ENCODE measurements at regions not wholly inside any gene's neighbourhood (a gene's known extent, or its start where the extent isn't known, plus 50 kb on each side); places are given as distances from the start of the nearest gene placed in this dataset.
A peak's percentile ranks its signal among the peaks of the same experiment; 100 is the strongest.
"Not testable (repeated sequence)": the region's sequence is repeated elsewhere in the genome, so short reads cannot be mapped to it uniquely, and the experiment has no call there.

DNA sequence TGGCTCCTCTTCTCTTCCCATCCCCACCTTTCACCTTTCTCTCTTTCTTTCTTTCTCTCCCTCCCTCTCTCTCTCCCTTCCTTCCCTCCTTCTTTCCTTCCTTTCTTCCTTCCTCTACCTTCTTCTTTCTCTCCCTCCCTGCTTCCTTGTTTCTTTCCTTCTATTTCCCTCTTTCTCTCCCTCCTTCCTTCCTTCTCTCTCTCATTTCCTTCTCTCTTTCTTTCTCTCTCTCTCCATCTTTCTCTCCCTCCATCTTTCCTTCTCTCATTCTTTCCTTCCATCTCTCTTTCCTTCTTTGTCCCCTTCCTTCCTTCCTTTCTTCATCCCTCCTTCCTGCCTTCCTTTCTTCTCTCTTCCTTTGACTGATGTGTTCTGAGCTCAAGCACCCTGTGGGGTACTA lies 1467.0 kb upstream of the DEFB115 start:
- H3K27ac Mint-ChIP-seq, result no peak overlapping the region
- no peaks in the 10 kb centered on the region for H3K4me1 Mint-ChIP-seq (ENCODE audit: low read depth in 2 of 2)

DNA sequence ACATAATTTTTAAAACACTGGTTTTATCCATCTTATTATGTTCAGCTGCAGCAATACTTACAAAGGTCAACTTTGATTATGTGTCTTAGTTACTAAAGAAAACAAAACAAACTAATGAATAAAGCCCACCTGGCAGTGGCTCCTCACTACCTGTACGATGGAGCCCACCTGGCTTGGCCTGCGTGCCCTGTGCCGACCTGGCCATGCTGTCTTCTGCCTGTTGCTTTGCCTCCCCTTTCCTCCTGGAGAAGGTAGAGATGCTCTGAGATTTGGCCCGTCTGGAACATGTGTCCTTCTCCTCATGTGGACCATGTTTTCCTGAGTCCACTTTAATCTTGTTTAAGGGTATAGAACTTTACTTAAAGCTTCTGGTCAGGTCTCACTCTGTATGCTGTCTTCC lies 1426.0 kb upstream of the DEFB115 start:
- H3K9me3 Mint-ChIP-seq, result peaks cover 0 to 32% of the 10 kb centered on the region in 2 donors
- not testable (repeated sequence) for H3K4me1 Mint-ChIP-seq (ENCODE audit: low read depth in 2 of 2); DNase-seq

More for the DNA sequence above, 1467.0 kb upstream of the DEFB115 start:
- ATAC-seq (replicated peaks) (no peak), DNase-seq (no peak)
- Mint-ChIP-seq H3K9me3 (peaks cover 14 to 35% of the 10 kb centered on the region in 2 donors), H3K36me3 (ENCODE audit: insufficient read depth) (no peaks in the 10 kb centered on the region), H3K27me3 (peaks cover 0 to 5% of the 10 kb centered on the region in 2 donors), H3K4me3 (no peak overlapping the region)

DNA sequence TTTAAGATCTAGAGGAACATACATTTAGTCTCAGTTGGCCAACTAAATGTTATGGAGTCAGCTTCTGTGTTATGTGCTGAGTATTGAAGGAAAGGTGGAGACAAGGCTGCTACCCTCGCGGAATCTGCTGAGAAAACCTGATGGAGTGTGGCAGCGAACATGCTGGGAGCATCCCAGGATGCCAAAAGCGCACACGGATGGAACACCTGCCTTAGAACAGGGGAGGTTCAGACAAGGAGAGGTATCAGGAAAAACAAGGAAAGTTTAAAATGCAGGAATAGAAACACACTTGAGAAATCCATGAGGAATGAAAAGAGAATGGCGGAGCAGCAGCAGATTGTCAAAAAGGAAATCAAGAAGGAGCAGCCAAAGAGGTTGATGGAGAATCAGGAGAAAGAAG lies 1389.5 kb upstream of the DEFB115 start:
- not testable (repeated sequence) for DNase-seq; ATAC-seq (replicated peaks); H3K36me3 Mint-ChIP-seq (ENCODE audit: insufficient read depth); H3K27ac Mint-ChIP-seq; H3K4me1 Mint-ChIP-seq (ENCODE audit: low read depth in 2 of 2); H3K27me3 Mint-ChIP-seq; H3K4me3 Mint-ChIP-seq
- H3K9me3 Mint-ChIP-seq, result peaks cover 5 to 24% of the 10 kb centered on the region in 2 donors

More for the DNA sequence above, 1426.0 kb upstream of the DEFB115 start:
- not testable (repeated sequence) for H3K27me3 Mint-ChIP-seq; H3K4me3 Mint-ChIP-seq; ATAC-seq (replicated peaks); H3K27ac Mint-ChIP-seq; H3K36me3 Mint-ChIP-seq (ENCODE audit: insufficient read depth)

DNA sequence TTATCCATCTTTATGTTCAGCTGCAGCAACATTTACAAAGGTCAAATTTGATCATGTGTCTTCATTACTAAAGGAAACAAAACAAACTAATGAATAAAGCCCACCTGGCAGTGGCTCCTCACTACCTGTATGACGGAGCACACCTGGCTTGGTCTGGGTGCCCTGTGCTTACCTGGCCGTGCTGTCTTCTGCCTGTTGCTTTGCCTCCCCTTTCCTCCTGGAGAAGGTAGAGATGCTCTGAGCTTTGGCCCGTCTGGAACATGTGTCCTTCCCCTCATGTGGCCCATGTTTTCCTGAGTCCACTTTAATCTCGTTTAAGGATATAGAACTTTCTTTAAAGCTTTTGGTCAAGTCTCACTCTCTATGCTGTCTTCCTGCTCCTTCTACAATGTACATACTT lies 1388.8 kb upstream of the DEFB115 start:
- not testable (repeated sequence) for H3K36me3 Mint-ChIP-seq (ENCODE audit: insufficient read depth); H3K4me3 Mint-ChIP-seq; H3K27ac Mint-ChIP-seq; DNase-seq; ATAC-seq (replicated peaks); H3K4me1 Mint-ChIP-seq (ENCODE audit: low read depth in 2 of 2); H3K27me3 Mint-ChIP-seq
- H3K9me3 Mint-ChIP-seq, result peaks cover 5 to 24% of the 10 kb centered on the region in 2 donors

DNA sequence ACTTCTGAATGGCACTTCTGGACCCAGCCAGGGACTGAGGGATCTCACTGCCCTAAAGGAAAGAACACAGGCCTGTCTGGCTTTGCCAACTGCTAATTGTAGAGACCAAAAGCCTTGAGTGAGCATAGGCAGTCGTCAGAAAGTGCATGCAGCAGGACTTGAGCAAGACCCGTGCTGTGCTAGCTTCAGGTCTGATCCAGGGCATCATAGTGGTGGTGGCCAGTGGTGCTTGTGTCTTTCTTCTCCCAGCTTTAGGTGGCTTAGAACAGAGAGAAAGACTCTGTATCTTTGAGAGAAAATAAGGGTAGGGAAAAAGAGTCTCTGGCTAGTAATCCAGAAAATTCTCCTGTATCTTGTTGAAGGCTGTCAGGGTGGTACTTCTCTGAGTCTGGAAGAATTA lies 1385.6 kb upstream of the DEFB115 start:
- not testable (repeated sequence) for H3K27me3 Mint-ChIP-seq; H3K27ac Mint-ChIP-seq; H3K36me3 Mint-ChIP-seq (ENCODE audit: insufficient read depth); ATAC-seq (replicated peaks); H3K4me1 Mint-ChIP-seq (ENCODE audit: low read depth in 2 of 2); DNase-seq; H3K4me3 Mint-ChIP-seq
- peaks cover 14 to 30% of the 10 kb centered on the region in 2 donors for H3K9me3 Mint-ChIP-seq

DNA sequence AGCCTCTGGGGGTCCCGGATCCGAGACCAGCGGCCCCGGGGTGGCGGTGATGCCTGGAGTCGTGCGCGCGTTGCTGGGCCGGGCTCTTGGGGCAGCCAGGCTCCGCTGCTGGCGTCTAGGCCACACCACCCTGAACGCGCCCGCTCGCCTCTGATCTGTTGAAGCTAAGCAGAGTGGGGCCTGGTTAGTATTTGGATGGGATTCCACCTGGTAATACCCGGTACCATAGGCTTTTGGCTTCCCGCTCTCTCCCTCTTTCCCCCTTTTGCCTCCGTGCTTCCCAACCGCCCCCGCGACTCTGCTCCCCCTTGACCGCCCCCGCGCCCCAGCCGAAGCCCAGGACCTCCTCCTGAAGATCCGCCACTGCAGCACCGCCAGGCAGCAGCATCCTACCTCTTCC lies 1383.5 kb upstream of the DEFB115 start:
- peaks cover 19 to 27% of the 10 kb centered on the region in 2 donors for H3K9me3 Mint-ChIP-seq
- no peak for ATAC-seq (replicated peaks)

DNA sequence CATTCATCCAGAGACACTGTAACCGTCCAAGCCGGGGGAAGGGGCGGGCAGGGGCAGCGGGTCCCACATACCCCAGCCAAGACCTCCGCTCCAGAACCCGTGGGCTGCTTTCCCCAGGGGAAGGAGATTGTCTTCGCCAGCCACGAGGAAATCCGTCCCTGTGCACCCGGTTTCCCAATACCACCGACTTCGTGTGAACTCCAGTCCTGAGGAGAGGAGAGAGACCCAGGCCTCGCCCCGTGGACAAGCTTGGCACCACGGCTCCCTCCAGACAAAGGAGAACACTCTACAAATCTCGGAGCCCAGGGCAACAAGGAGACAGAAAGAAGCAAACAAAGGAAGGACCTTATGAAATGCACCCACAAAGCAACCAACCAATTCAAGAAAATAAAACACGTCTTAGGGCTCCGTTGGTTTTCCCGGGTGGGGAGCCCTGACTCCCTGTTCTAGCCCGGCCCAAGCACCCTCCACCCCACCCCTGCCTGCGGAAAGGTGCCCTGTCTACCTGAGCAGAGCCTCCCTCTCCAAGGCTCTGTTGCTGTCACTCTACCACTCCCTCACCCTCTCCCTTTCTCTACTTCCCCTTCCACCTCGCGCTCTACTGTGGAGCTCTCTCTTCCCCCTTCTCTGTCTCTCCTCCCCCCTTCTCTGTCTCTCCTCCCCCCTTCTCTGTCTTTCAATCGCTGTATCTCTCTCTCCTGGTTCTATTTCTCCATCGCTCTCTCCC lies 1382.8 kb upstream of the DEFB115 start:
- no peak overlapping the region for H3K27ac Mint-ChIP-seq
- ATAC-seq (replicated peaks) (no peak), DNase-seq (no peak)
- peaks cover 0 to under 1% of the 10 kb centered on the region in 2 donors for H3K27me3 Mint-ChIP-seq
- peaks cover 0 to 3% of the 10 kb centered on the region in 2 donors for H3K4me1 Mint-ChIP-seq (ENCODE audit: low read depth in 2 of 2)
- H3K4me3 Mint-ChIP-seq, result no peak overlapping the region
- no peaks in the 10 kb centered on the region for H3K36me3 Mint-ChIP-seq (ENCODE audit: insufficient read depth)
- peaks cover 18 to 21% of the 10 kb centered on the region in 2 donors for H3K9me3 Mint-ChIP-seq

More for the DNA sequence above, 1383.5 kb upstream of the DEFB115 start:
- Mint-ChIP-seq H3K4me1 (ENCODE audit: low read depth in 2 of 2) (peaks cover 0 to under 1% of the 10 kb centered on the region in 2 donors), H3K36me3 (ENCODE audit: insufficient read depth) (no peaks in the 10 kb centered on the region), H3K4me3 (no peak overlapping the region), H3K27me3 (peaks cover 0 to 4% of the 10 kb centered on the region in 2 donors), H3K27ac (no peak overlapping the region)
- DNase-seq, result peak in 2 of 3 experiments; percentile 14

DNA sequence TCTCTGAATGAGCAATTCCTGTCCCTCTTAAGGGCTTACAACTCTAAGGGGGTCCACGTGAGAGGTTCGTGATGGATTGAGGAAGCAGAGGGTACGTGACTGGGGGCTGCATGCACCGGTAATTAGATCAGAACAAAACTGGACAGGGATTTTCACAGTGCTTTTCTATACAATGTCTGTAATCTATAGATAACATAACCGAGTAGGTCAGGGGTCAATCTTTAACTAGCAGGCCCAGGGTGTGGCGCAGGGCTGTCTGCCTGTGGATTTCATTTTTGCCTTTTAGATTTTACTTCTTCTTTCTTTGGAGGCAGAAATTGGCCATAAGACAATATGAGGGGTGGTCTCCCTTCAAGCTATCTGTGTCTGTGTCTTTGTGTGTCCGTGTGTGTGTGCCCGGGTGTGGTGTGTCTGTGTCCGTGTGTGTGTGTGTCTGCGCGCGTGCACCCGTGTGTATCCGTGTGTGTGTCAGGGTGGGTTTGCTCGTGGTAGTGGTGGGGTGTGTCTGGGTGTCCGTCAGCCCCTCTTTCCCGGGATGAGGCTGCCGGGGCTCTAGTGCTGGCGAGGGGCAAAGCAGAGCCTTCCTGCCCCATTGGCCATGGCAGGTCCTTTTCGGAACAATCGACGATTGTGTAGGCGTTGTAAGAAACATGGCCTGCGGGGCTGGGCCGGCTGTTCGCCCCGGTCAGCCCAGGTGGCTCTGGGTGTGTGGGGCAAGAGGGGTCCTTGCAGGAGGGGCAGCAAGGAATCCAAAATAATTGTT lies 1382.0 kb upstream of the DEFB115 start:
- peaks cover 16 to 17% of the 10 kb centered on the region in 2 donors for H3K9me3 Mint-ChIP-seq
- ATAC-seq (replicated peaks); H3K36me3 Mint-ChIP-seq (ENCODE audit: insufficient read depth); H3K27me3 Mint-ChIP-seq; H3K4me1 Mint-ChIP-seq (ENCODE audit: low read depth in 2 of 2); H3K27ac Mint-ChIP-seq; H3K4me3 Mint-ChIP-seq; DNase-seq: not testable (repeated sequence)

DNA sequence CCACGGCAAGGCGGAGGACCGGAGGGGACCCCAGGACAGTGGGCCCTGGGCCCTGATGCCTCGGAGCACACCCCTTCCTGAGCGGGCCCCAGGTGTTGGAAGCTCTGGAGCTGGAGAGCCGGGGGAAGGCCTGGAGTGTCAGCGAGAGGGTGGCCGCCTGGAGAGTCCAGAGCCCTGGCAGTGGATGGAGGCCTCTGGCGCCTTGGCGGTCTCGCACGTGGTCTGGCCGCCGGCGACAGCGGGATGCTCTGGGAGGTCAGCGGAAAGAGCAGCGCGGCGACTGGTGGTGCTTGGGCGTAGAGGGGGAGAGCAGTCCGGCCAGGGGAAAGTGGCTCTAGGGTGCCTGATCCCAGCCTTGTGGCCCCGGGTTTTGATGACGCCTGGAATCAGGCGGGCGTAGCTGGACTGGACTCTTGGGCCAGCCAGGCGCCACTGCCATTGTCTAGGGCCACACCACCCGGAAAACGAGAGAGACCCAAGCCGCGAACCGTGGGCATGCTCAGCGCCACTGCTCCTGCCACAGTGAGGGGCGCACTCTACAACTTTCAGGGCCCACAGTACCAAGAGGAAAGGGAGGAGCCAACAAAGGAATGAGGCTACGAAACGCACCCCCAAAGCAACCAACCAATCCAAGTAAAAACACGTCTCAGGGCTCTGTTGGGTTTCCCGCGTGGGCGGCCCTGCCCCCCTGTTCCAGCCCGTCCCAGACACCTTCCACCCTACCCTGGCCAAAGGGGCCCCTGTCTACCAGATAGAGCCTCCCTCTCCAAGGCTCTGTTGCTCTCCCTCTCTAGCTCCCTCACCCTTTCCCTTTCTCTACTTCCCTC lies 1381.2 kb upstream of the DEFB115 start:
- H3K36me3 Mint-ChIP-seq (ENCODE audit: insufficient read depth); H3K4me1 Mint-ChIP-seq (ENCODE audit: low read depth in 2 of 2); H3K27ac Mint-ChIP-seq; H3K4me3 Mint-ChIP-seq; ATAC-seq (replicated peaks); H3K27me3 Mint-ChIP-seq; DNase-seq: not testable (repeated sequence)
- H3K9me3 Mint-ChIP-seq, result peaks cover 16 to 17% of the 10 kb centered on the region in 2 donors

DNA sequence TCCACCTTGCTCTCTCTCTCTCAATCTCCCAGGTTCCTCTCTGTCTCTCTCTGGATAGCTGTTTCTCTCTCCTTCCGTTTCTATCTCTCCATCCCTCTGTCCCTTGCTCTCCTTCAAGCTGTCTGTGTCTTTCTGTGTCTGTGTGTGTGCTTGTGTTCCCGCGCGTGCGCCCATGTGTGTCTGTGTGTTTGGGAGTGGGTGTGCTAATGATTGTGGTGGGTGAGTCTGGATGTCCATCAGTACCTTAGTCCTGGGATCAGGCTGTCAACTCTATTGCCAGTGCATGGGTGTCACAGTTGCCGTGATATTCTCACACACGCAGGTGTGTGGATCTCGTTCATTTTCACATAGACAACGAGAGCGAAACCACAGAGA lies 1380.6 kb upstream of the DEFB115 start:
- H3K4me1 Mint-ChIP-seq (ENCODE audit: low read depth in 2 of 2), result peaks cover 0 to 3% of the 10 kb centered on the region in 2 donors
- no peaks in the 10 kb centered on the region for H3K36me3 Mint-ChIP-seq (ENCODE audit: insufficient read depth)
- H3K4me3 Mint-ChIP-seq, result no peak overlapping the region
- H3K27me3 Mint-ChIP-seq, result no peaks in the 10 kb centered on the region
- DNase-seq (no peak), ATAC-seq (replicated peaks) (no peak)
- H3K27ac Mint-ChIP-seq, result no peak overlapping the region
- H3K9me3 Mint-ChIP-seq, result peaks cover 17 to 18% of the 10 kb centered on the region in 2 donors

DNA sequence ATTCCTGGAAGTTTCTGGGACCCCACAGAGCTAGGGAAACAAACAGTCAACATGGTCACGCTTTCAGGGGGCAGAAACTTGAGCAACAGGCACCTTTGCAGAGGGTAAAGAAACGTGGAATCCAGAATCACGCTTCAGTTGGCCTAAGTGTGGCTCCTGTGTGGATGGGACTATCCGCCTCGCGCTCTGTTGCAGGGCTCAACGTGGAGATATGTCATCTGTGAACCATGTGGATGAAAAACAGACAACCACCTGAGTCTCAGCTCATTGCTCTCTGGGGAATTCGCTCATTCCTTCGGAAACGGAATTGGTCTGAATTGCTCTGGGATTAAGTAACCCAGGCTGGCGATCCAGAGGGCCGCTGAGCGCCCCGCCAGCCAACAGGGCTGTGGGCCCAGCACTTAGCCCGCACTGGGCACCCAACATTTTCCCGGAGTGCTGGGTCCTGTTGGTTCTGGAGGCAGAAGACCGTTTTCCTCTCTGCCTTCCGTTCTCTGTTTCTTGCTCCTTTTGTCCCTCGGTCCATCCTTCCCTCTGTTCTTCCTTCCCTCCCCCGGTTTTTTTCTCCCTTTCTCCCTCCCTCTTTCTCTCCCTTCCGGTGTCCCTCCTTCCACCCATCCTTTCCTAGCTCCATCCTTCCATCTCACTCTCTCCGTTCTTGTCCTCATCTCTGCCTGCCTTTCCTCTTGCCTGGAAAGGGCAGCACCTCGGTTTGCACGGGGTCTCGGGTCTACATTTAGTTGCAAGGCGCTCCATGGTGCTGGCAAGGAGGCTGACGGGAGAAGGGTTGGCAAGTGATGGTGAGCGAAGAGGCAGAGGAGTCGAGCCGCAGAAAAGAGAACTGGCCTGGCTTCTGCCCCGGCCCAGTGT lies 1379.8 kb upstream of the DEFB115 start:
- not testable (repeated sequence) for H3K27ac Mint-ChIP-seq; DNase-seq; H3K36me3 Mint-ChIP-seq (ENCODE audit: insufficient read depth); H3K4me1 Mint-ChIP-seq (ENCODE audit: low read depth in 2 of 2); H3K27me3 Mint-ChIP-seq
- Mint-ChIP-seq H3K9me3 (peaks cover 19 to 23% of the 10 kb centered on the region in 2 donors), H3K4me3 (peak overlapping the region; percentile 29 to 66)
- ATAC-seq (replicated peaks), result peak; percentile 14

DNA sequence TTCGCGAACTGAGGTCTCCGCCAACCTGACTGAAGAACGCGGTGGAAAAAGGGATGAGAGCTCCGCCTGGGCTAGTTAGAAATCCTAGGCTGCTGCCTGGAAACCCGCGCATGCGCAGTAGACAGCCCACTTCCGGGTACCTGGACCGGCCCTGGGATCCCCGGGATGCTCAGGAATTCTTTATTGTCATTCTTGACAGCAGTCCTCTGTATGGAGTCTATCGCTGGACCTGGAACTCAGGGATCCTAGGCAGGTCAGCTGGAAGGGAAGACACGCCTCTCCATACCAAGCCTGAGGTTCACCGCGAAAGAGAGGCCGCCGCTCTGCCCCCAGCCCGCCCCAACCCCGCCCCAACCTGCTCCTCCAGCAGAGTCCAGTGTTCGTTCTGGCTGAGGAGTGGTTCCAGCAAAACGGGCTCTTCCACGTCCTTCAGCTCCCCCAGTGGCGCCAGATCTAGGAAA lies 1379.2 kb upstream of the DEFB115 start:
- Mint-ChIP-seq H3K4me3 (peak overlapping the region; percentile 29 to 66), H3K4me1 (ENCODE audit: low read depth in 2 of 2) (peaks cover 0 to 3% of the 10 kb centered on the region in 2 donors), H3K36me3 (ENCODE audit: insufficient read depth) (no peaks in the 10 kb centered on the region), H3K27ac (no peak overlapping the region), H3K27me3 (no peaks in the 10 kb centered on the region), H3K9me3 (peaks cover 19 to 23% of the 10 kb centered on the region in 2 donors)
- ATAC-seq (replicated peaks) (peak; percentile 54), DNase-seq (no peak)

Measured in effector memory CD8-positive, alpha-beta T cell (primary cell).